ENCODE measurements at regions not wholly inside any gene's neighbourhood (a gene's known extent, or its start where the extent isn't known, plus 50 kb on each side); places are given as distances from the start of the nearest gene placed in this dataset.

GRCh38 chr2:157929871-157930667 is 53.9 kb upstream of the ACVR1 start:
- no peak for TF ChIP-seq CTCF (IDR thresholded peaks at IDR 0.05 in 8 of 11, conservative IDR thresholded peaks at IDR 0.05 in 3 of 11)
- no peak for TF ChIP-seq POLR2A (IDR thresholded peaks at IDR 0.05)
